Ishikawa (cell line): ENCODE measurements at regions not wholly inside any gene's neighbourhood (a gene's known extent, or its start where the extent isn't known, plus 50 kb on each side); places are given as distances from the start of the nearest gene placed in this dataset.

Experiments used
- CEBPB ChIP-seq: IDR thresholded peaks from 2 replicates; pipeline ENCODE4 v1.6.1; 2012
- CREB1 ChIP-seq: IDR thresholded peaks from 2 replicates; pipeline ENCODE4 v1.6.1; 2012; ENCODE audit warnings: low read depth
- EGR1 ChIP-seq: IDR thresholded peaks from 2 replicates; pipeline ENCODE4 v1.6.1; 2012
- EP300 ChIP-seq: IDR thresholded peaks from 2 replicates; pipeline ENCODE4 v1.6.1; 2012; ENCODE audit warnings: borderline replicate concordance
- FOXM1 ChIP-seq: IDR thresholded peaks from 2 replicates; pipeline ENCODE4 v1.6.1; 2012; ENCODE audit warnings: low read depth, borderline replicate concordance
- MAX ChIP-seq: IDR thresholded peaks from 2 replicates; pipeline ENCODE4 v1.6.1; 2012
- NFIC ChIP-seq: IDR thresholded peaks from 2 replicates; pipeline ENCODE4 v1.6.1; 2012
- RAD21 ChIP-seq: IDR thresholded peaks from 2 replicates; pipeline ENCODE4 v1.6.1; 2012; ENCODE audit warnings: low read depth
- REST ChIP-seq: IDR thresholded peaks from 2 replicates; pipeline ENCODE4 v1.6.1; 2012; ENCODE audit warnings: low read depth, mild to moderate bottlenecking
- TAF1 ChIP-seq: IDR thresholded peaks from 2 replicates; pipeline ENCODE4 v1.6.1; 2012; ENCODE audit warnings: low read depth, mild to moderate bottlenecking
- TCF12 ChIP-seq: IDR thresholded peaks from 2 replicates; pipeline ENCODE4 v1.6.1; 2012; ENCODE audit warnings: low read depth
- TEAD4 ChIP-seq: IDR thresholded peaks from 2 replicates; pipeline ENCODE4 v1.6.1; 2012
- USF1 ChIP-seq: IDR thresholded peaks from 2 replicates; pipeline ENCODE4 v1.6.1; 2012
- YY1 ChIP-seq: IDR thresholded peaks from 2 replicates; pipeline ENCODE4 v1.6.1; 2012; ENCODE audit warnings: low read depth
- ZBTB7A ChIP-seq: IDR thresholded peaks from 2 replicates; pipeline ENCODE4 v1.6.1; 2012; ENCODE audit warnings: low read depth

GRCh38 chr18:38606841-38607240 lies 1041.2 kb upstream of the CELF4 start:
- no peak for TF ChIP-seq EP300

GRCh38 chr18:38602341-38602740 lies 1036.7 kb upstream of the CELF4 start:
- no peak for TF ChIP-seq TCF12
- TF ChIP-seq REST: no peak
- no peak for TF ChIP-seq MAX
- TF ChIP-seq ZBTB7A: no peak
- no peak for TF ChIP-seq CEBPB
- TF ChIP-seq EP300: no peak
- no peak for TF ChIP-seq TAF1
- TF ChIP-seq RAD21: no peak
- no peak for TF ChIP-seq EGR1
- no peak for TF ChIP-seq TEAD4
- no peak for TF ChIP-seq USF1
- TF ChIP-seq NFIC: no peak
- no peak for TF ChIP-seq CREB1
- TF ChIP-seq YY1: no peak
- no peak for TF ChIP-seq FOXM1

GRCh38 chr18:38587571-38587970 lies 1022.0 kb upstream of the CELF4 start:
- no peak for TF ChIP-seq EGR1
- no peak for TF ChIP-seq RAD21
- TF ChIP-seq CEBPB: no peak
- TF ChIP-seq ZBTB7A: no peak
- TF ChIP-seq MAX: no peak
- TF ChIP-seq NFIC: no peak
- TF ChIP-seq FOXM1: no peak
- TF ChIP-seq CREB1: no peak
- no peak for TF ChIP-seq YY1

GRCh38 chr18:38586327-38586726 lies 1020.7 kb upstream of the CELF4 start:
- no peak for TF ChIP-seq CEBPB
- no peak for TF ChIP-seq TAF1
- no peak for TF ChIP-seq MAX
- no peak for TF ChIP-seq REST
- no peak for TF ChIP-seq EGR1
- no peak for TF ChIP-seq TEAD4
- no peak for TF ChIP-seq NFIC
- no peak for TF ChIP-seq CREB1
- no peak for TF ChIP-seq USF1
- no peak for TF ChIP-seq RAD21
- TF ChIP-seq EP300: no peak
- TF ChIP-seq FOXM1: no peak
- TF ChIP-seq TCF12: no peak
- no peak for TF ChIP-seq YY1
- no peak for TF ChIP-seq ZBTB7A

GRCh38 chr18:38579764-38580163 lies 1014.2 kb upstream of the CELF4 start:
- TF ChIP-seq NFIC: no peak
- no peak for TF ChIP-seq CEBPB
- no peak for TF ChIP-seq TAF1
- TF ChIP-seq FOXM1: no peak
- no peak for TF ChIP-seq EGR1
- TF ChIP-seq MAX: no peak
- no peak for TF ChIP-seq USF1
- TF ChIP-seq RAD21: no peak
- TF ChIP-seq ZBTB7A: no peak
- TF ChIP-seq CREB1: no peak
- TF ChIP-seq YY1: no peak

- TF ChIP-seq CREB1 (no peak), TAF1 (no peak), REST (no peak), EGR1 (no peak), TEAD4 (no peak), ZBTB7A (no peak), NFIC (no peak), FOXM1 (no peak), CEBPB (no peak), RAD21 (no peak), YY1 (no peak), MAX (no peak), EP300 (no peak), TCF12 (no peak), USF1 (no peak)
Measured at GRCh38 chr18:38576916-38577315, 1011.3 kb upstream of the CELF4 start.
